Brain pericyte (primary cell): ENCODE measurements at regions not wholly inside any gene's neighbourhood (a gene's known extent, or its start where the extent isn't known, plus 50 kb on each side); places are given as distances from the start of the nearest gene placed in this dataset.

Experiments used
- DNase-seq: peaks from one replicate; pipeline ENCODE4 v3.0.0-alpha.2; 2012; ENCODE audit warnings: low read depth, low spot score

GRCh38 chr3:72401005-72401545 is 447.2 kb downstream of the SHQ1 start:
- DNase-seq = no peak

- no peak for DNase-seq
Measured at GRCh38 chr3:72398781-72399180, 449.5 kb downstream of the SHQ1 start.

DNA sequence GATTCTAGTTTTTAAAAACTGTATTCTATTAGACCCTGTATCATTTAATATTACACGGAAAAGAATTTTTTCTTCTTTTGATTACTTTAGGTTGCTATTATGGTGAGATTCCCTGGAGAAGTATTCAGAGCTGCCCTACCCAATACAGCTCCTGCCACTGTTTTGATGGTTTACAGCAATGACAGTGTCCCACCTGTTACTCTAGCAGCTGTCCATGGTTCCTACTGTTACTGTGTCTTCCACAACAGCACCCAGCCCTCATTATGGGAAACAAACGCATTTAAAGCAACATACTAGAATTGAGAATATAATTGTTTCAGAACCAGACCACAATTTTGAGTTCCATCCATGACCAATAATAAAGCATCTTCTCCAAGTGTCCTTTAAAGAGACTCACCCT is 450.7 kb downstream of the SHQ1 start:
- no peak for DNase-seq

- no peak for DNase-seq
Measured at GRCh38 chr3:72396899-72397298, 451.3 kb downstream of the SHQ1 start.

DNA sequence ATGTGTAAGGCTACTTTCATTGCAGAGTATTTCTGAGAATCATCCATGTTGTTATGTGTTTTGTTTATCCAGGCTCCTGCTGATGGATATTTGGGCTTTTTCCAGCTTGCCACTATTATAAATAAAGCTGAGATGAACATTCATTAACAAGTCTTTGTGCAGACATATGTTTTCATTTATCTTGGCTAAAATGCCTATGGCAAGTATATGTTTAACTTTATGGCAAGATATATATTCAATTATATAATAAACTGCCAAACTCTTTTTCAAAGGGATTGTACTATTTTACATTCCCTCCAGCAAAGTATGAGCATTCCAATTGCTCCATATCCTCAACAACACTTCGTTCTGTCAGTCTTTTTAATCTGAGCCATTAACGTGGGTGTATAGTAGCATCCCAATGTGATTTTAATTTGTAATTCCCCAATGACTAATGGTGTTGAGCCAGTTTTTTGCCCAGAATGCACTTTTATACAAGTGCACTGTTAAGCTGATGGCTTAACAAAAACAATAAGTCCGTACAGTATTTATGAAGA is 452.4 kb downstream of the SHQ1 start:
- no peak for DNase-seq

- no peak for DNase-seq
Measured at GRCh38 chr3:72393455-72393854, 454.8 kb downstream of the SHQ1 start.

DNA sequence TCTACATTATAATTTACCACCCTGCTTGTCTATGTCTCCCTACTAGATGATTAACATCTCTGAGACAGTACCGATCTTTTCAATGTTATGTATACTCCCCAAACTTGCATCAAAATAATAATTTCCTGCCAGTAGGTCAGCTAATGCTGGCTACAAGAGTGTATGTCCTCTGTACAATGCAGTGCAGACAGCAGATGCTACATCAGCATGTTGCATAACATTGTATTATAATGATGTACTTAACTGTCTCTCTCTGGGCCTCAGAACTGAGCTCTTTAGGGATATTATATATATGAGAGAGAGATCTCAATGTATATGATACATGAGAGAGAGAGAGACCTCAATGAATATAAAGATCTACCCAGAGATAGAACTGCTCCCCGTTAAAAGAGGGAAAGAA is 456.6 kb downstream of the SHQ1 start:
- DNase-seq = no peak

DNA sequence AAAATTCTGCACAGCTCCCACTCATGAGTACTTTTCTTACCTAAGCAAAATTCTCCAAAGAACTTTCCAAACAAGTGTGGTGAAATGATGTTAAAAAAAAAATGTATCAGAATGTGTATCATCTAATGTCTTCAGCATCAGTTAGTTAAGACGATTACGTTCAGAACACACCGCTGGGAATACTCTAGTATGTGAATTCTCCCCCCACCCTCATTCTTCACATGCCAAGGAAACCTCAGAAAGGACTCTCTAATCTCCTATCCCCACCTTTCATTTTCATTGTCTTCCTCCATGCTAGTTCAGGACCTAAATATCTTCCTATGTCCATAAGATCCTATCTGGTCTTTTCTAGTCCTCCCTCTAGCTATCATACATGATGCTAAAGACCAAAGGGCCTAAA is 457.4 kb downstream of the SHQ1 start:
- DNase-seq = no peak

GRCh38 chr3:72388644-72389043 is 459.6 kb downstream of the SHQ1 start:
- DNase-seq = no peak

DNA sequence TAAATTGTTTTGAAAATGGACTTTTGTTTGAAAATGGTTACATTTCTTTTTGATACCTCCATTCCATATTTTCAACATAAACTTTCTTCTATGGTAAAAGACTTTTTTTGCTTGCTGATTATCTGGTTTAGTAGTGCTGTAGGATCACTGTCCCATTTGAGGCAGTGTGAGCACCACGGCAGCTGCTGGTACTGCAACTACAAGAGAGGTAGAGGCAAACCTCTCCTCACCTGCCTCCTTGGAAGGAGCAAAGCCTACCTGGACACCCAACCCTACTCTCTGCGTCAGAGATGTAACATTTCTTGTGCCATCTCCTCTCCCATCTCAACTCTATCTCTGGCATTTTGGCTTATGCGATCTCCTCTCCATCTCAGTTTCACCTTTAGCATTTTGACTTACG is 460.1 kb downstream of the SHQ1 start:
- no peak for DNase-seq

DNA sequence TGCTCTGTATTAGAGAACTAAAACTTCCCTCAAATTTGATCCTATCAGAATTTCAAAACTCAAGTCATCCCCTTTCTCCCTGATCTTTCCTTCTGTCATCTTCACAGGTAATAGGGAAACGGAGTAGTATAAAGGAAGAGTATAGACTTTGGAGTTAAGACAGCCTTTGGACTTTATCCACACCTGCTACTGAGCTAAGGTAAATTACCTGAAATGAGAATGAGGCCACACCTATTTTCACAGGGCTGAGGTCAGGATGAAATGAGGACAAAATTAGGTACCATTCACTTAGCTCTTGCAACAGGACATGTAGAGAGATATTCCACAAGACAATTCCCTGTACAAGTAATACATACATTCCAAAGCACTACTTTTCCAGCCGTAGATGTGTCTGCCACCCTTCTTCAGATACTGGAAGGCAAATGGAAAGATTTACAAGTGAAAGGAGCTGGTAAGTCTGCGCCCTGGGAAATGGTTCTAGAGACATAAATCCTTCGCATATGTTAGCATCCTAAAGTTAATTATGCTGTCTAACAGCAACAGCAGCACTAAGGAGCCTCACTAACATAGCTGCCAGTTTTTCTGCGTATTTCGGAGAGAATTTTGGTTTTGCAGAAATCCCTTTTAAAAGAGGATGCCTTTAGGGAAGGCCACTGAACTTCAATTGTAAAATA is 461.8 kb downstream of the SHQ1 start:
- no peak for DNase-seq

- DNase-seq = no peak
Measured at GRCh38 chr3:72385167-72385566, 463.1 kb downstream of the SHQ1 start.

- DNase-seq = no peak
Measured at GRCh38 chr3:72384602-72385001, 463.6 kb downstream of the SHQ1 start.

- DNase-seq = no peak
Measured at GRCh38 chr3:72383883-72384282, 464.4 kb downstream of the SHQ1 start.

DNA sequence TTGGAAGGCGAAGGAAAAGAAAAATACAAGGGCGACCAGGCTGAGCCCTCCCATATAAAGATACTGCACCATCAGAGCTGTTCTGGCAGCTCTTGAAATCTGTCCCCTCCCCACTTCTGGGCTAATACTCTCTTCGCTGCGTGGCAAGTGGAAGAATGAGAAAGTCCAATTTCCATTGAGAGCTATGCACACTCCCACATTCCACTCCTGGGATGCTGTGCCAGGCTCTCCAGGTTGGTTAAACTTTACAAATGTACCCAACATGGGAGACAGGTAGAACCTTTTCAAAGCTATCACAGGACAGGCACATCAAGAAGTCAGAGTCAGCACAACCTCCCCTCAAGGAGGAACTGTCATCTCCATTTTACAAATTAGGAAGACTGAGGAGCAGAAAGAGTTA is 465.0 kb downstream of the SHQ1 start:
- no peak for DNase-seq

DNA sequence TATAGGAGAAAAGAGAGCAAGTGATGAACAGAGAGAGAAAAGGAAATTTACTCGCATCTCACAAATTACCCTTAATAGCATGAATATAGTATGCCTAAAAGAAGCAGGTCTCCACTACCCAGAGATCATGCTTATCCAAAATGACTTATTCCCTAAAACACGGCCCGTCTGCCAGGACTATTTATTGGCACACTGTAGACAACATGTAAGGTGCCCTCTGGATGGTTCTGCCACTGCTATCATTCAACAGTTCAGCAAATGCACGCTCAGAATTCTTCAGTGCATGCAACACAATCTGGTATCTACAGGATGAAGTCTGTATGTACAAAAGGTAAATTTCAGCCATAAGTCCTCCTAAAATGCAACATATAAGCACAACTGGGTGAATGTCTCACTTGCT is 465.8 kb downstream of the SHQ1 start:
- DNase-seq = no peak

DNA sequence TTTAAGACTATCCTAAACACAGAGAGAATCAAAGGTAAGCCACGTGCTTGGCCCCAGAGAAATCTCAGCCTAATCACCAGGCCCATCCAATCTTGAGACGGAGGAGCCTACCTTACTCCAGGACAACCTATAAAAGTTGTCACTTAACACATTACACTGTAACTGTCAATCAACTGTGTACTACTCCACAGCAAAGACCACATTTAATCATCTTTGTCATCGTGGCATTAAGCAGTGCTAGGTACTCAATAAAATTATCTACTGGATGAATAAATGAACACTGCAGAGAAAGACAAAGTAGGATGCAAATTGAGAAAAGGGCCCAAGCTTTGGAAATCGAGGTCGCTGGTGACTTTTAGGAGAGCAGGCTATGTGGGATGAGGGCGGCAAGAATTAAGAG is 466.7 kb downstream of the SHQ1 start:
- DNase-seq = no peak

DNA sequence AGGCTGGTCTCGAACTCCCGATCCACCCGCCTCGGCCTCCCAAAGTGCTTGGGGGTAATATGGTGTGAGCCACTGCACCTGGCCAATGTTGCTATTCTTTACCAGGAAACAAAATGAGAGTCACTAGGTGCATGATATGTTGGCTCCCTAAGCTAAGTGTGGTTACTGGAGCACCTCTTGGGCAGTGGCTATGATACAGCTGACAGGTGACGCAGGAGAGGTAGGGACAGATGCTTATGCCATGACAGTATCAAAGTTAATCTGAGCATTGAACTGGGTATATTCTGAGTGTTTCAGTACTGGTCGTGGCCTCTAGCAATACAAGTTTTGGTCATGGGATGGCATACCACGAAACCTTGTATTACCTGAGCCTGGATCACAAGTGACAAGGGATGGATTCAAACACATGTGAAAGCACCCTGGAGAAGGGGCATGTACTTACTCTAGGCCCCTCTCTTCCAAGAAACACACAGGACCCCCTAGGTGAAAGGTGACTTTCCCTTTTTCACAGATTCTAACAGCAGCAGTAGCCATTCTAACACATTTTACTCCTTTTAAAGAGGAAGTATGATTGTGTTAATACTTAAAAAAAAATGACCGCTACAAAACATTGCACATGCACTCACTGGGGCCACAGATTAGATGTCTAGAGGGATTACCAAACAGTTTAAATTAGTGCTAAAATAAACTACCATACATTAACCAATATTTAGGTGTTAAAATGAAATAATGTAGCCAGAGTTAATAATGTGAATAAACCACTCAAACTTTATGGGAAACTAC is 467.3 kb downstream of the SHQ1 start:
- DNase-seq = no peak

GRCh38 chr3:72380193-72380592 is 468.1 kb downstream of the SHQ1 start:
- no peak for DNase-seq

DNA sequence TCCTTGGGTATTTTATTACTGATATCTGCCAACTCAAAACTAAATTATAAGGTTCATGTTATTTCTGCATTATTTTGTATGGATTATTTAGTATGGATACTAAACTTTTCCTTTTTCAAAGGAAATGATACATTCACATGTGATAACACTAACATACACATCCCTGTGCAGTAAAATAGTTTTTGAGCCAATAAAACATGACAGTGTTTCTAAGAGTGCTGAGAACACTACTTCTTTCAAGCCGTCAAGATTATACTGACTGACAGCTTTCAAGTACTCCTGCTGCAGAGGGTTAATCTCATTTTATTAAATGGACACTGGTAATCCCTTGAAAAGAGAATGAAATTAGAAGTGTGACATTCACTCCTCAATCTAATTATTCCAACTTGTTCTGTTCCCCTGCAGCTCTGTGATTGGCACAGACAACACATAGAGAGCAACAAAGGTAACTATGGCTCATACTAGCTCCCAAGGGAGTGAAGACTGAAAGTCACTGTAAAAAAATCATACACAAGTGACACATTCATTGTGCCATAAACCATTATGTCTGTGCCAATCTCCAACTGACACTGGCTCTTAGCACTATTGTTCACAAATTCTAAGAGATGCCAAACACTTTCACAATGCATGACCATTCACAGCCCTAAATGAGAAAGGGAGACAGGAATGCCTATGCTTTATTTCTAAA is 468.6 kb downstream of the SHQ1 start:
- no peak for DNase-seq

- DNase-seq = no peak
Measured at GRCh38 chr3:72378287-72378686, 470.0 kb downstream of the SHQ1 start.

DNA sequence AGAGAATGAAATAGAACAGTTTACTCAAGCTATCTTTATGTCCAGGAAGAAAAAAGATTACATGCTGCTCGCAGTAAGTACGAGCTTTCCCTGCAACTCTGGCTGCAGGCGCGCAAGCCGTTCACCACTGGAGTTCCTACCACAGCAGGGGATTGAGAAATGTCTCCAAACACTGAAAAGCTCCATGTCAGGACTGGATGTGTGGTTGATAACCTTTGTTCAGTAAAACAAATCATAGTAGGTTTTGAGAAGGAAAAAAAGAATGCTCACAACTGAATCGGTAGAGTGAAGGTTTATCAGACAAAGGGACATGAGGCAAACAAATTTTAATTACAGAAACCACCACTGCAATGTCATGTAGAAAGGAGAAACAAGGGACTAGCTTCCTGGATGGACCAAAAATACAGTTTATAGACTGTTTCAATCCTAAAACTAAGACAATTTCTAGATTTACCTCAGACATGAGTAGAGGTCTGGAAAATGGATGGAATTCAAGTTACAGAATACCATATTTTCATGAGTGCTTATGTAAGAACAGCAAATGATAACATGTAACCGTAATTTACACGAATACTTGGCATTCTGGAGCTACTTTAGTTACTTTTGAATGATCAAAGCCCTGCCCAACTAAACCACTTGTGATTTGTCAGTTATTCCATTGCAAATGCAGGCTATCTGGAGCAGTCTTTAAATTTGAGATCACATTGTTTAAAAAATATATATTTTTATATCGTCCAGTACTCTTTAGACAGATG is 471.1 kb downstream of the SHQ1 start:
- DNase-seq = no peak
